ENCODE measurements at regions not wholly inside any gene's neighbourhood (a gene's known extent, or its start where the extent isn't known, plus 50 kb on each side); places are given as distances from the start of the nearest gene placed in this dataset.
A peak's percentile ranks its signal among the peaks of the same experiment; 100 is the strongest.

DNA sequence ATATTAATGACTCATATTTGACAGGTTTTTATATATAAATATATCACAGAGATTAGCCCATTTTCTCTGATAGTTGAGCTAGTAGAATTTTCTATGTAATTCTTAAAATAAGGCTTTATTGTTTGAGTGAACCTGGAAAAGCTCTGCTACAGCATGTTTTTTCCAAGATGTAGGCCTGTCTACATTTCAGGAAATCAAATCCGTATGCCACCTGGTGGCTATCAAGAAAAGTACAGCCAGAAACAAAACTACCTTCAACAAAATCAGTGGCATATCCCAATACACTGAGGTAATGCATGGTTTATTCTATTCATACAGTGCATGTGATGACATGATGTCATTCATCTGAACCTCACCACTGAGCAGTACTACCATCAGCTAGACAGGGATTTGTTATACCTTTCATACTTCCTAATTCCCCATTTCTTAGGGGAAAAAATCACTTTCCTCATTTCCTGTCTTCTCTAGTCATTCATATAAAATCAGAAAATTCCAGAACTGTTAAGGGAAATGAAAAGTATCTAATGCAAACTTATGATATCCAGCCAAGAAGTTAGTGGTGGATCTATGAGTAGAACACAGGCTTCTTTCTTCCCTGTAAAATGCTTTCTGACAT lies 310.4 kb upstream of the SYT4 start:
- Histone ChIP-seq H3K36me3 (ENCODE audit: control insufficient read depth in 3 of 3, insufficient read depth in 2 of 3, low read depth in 1 of 3, low read length in 3 of 3) (no peaks in the 10 kb centered on the region), H3K27me3 (ENCODE audit: control insufficient read depth in 3 of 3, insufficient read depth in 3 of 3, low read length in 3 of 3) (peaks cover 0 to 3% (median 0%) of the 10 kb centered on the region in 3 donors), H3K4me3 (ENCODE audit: low read depth in 1 of 3, low read length in 3 of 3) (no peak overlapping the region), H3K9me3 (ENCODE audit: control insufficient read depth in 2 of 2, insufficient read depth in 1 of 2, low read depth in 1 of 2, low read length in 1 of 2) (no peaks in the 10 kb centered on the region), H3K4me1 (ENCODE audit: control insufficient read depth in 3 of 3, insufficient read depth in 2 of 3, low read depth in 1 of 3, low read length in 2 of 3) (no peaks in the 10 kb centered on the region), H3K27ac (ENCODE audit: low read depth in 1 of 3, low read length in 2 of 3) (no peak overlapping the region)
- FAIRE-seq (no peak), DNase-seq (peak; percentile 35 to 37)
- WGBS, 3 donors, result 0% methylated on average over 1 of the region's 1 CpG

DNA sequence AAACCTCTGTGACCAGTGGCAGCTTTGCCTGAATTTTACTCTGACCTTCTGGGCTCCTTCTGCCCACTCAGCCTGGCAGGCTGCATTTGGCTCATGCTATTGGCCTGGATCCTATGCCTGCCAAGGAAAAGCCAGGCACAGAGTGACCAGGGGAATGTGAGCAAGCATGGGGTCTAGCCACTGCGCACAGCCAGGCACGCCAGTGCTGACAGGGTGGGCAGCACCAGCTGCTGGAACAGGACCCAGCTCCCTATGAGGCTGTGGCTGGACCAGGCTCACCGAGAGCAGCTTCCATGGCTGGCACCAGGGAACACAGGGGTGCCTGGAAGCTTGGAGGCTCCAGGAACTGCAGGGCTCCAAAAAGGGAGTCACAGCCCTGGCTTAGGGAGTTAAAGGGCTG lies 311.5 kb upstream of the SYT4 start:
- H3K36me3 ChIP-seq (ENCODE audit: control insufficient read depth in 3 of 3, insufficient read depth in 2 of 3, low read depth in 1 of 3, low read length in 3 of 3), result no peaks in the 10 kb centered on the region
- no peak overlapping the region for H3K4me3 ChIP-seq (ENCODE audit: low read depth in 1 of 3, low read length in 3 of 3)
- no peaks in the 10 kb centered on the region for H3K4me1 ChIP-seq (ENCODE audit: control insufficient read depth in 3 of 3, insufficient read depth in 2 of 3, low read depth in 1 of 3, low read length in 2 of 3)
- H3K27me3 ChIP-seq (ENCODE audit: control insufficient read depth in 3 of 3, insufficient read depth in 3 of 3, low read length in 3 of 3), result peaks cover 0 to 3% (median 0%) of the 10 kb centered on the region in 3 donors
- no peak for FAIRE-seq
- H3K27ac ChIP-seq (ENCODE audit: low read depth in 1 of 3, low read length in 2 of 3), result no peak overlapping the region
- WGBS, 3 donors, result 88 to 93% (median 90%) methylated on average over 3 of the region's 3 CpGs
- no peak for DNase-seq
- H3K9me3 ChIP-seq (ENCODE audit: control insufficient read depth in 2 of 2, insufficient read depth in 1 of 2, low read depth in 1 of 2, low read length in 1 of 2), result no peaks in the 10 kb centered on the region

- Histone ChIP-seq H3K4me1 (ENCODE audit: control insufficient read depth in 3 of 3, insufficient read depth in 2 of 3, low read depth in 1 of 3, low read length in 2 of 3) (no peaks in the 10 kb centered on the region), H3K4me3 (ENCODE audit: low read depth in 1 of 3, low read length in 3 of 3) (no peak overlapping the region), H3K9me3 (ENCODE audit: control insufficient read depth in 2 of 2, insufficient read depth in 1 of 2, low read depth in 1 of 2, low read length in 1 of 2) (no peaks in the 10 kb centered on the region), H3K27ac (ENCODE audit: low read depth in 1 of 3, low read length in 2 of 3) (no peak overlapping the region), H3K36me3 (ENCODE audit: control insufficient read depth in 3 of 3, insufficient read depth in 2 of 3, low read depth in 1 of 3, low read length in 3 of 3) (no peaks in the 10 kb centered on the region), H3K27me3 (ENCODE audit: control insufficient read depth in 3 of 3, insufficient read depth in 3 of 3, low read length in 3 of 3) (peaks cover 0 to 3% (median 0%) of the 10 kb centered on the region in 3 donors)
- WGBS, 3 donors, result 78 to 85% (median 83%) methylated on average over 11 of the region's 11 CpGs
- DNase-seq, result no peak
- no peak for FAIRE-seq
Measured at GRCh38 chr18:43589611-43590151, 312.4 kb upstream of the SYT4 start.

GRCh38 chr18:43590182-43590903 lies 313.1 kb upstream of the SYT4 start:
- DNase-seq (peak in 1 of 2 donors; percentile 21), FAIRE-seq (no peak)
- Histone ChIP-seq H3K4me3 (ENCODE audit: low read depth in 1 of 3, low read length in 3 of 3) (no peak overlapping the region), H3K27ac (ENCODE audit: low read depth in 1 of 3, low read length in 2 of 3) (no peak overlapping the region), H3K4me1 (ENCODE audit: control insufficient read depth in 3 of 3, insufficient read depth in 2 of 3, low read depth in 1 of 3, low read length in 2 of 3) (no peaks in the 10 kb centered on the region), H3K36me3 (ENCODE audit: control insufficient read depth in 3 of 3, insufficient read depth in 2 of 3, low read depth in 1 of 3, low read length in 3 of 3) (no peaks in the 10 kb centered on the region), H3K9me3 (ENCODE audit: control insufficient read depth in 2 of 2, insufficient read depth in 1 of 2, low read depth in 1 of 2, low read length in 1 of 2) (no peaks in the 10 kb centered on the region), H3K27me3 (ENCODE audit: control insufficient read depth in 3 of 3, insufficient read depth in 3 of 3, low read length in 3 of 3) (peaks cover 0 to 3% (median 0%) of the 10 kb centered on the region in 3 donors)
- 61 to 87% (median 74%) methylated on average over 20 of the region's 20 CpGs for WGBS, 3 donors

GRCh38 chr18:43592269-43592668 lies 315.0 kb upstream of the SYT4 start:
- Histone ChIP-seq H3K27ac (ENCODE audit: low read depth in 1 of 3, low read length in 2 of 3) (no peak overlapping the region), H3K9me3 (ENCODE audit: control insufficient read depth in 2 of 2, insufficient read depth in 1 of 2, low read depth in 1 of 2, low read length in 1 of 2) (no peaks in the 10 kb centered on the region), H3K4me1 (ENCODE audit: control insufficient read depth in 3 of 3, insufficient read depth in 2 of 3, low read depth in 1 of 3, low read length in 2 of 3) (no peaks in the 10 kb centered on the region), H3K4me3 (ENCODE audit: low read depth in 1 of 3, low read length in 3 of 3) (no peak overlapping the region), H3K36me3 (ENCODE audit: control insufficient read depth in 3 of 3, insufficient read depth in 2 of 3, low read depth in 1 of 3, low read length in 3 of 3) (no peaks in the 10 kb centered on the region), H3K27me3 (ENCODE audit: control insufficient read depth in 3 of 3, insufficient read depth in 3 of 3, low read length in 3 of 3) (peaks cover 0 to 3% (median 0%) of the 10 kb centered on the region in 3 donors)
- 71 to 80% (median 77%) methylated on average over 2 of the region's 2 CpGs for WGBS, 3 donors
- FAIRE-seq (no peak), DNase-seq (no peak)

GRCh38 chr18:43596105-43596712 lies 318.9 kb upstream of the SYT4 start:
- FAIRE-seq (no peak), DNase-seq (peak; percentile 10 to 20)
- Histone ChIP-seq H3K27me3 (ENCODE audit: control insufficient read depth in 3 of 3, insufficient read depth in 3 of 3, low read length in 3 of 3) (peaks cover 0 to 3% (median 0%) of the 10 kb centered on the region in 3 donors), H3K4me3 (ENCODE audit: low read depth in 1 of 3, low read length in 3 of 3) (no peak overlapping the region), H3K9me3 (ENCODE audit: control insufficient read depth in 2 of 2, insufficient read depth in 1 of 2, low read depth in 1 of 2, low read length in 1 of 2) (no peaks in the 10 kb centered on the region), H3K36me3 (ENCODE audit: control insufficient read depth in 3 of 3, insufficient read depth in 2 of 3, low read depth in 1 of 3, low read length in 3 of 3) (no peaks in the 10 kb centered on the region), H3K27ac (ENCODE audit: low read depth in 1 of 3, low read length in 2 of 3) (no peak overlapping the region), H3K4me1 (ENCODE audit: control insufficient read depth in 3 of 3, insufficient read depth in 2 of 3, low read depth in 1 of 3, low read length in 2 of 3) (no peaks in the 10 kb centered on the region)
- WGBS, 3 donors, result 37 to 62% (median 41%) methylated on average over 3 of the region's 3 CpGs

GRCh38 chr18:43601432-43601831 lies 324.1 kb upstream of the SYT4 start:
- DNase-seq (no peak), FAIRE-seq (no peak)
- Histone ChIP-seq H3K27ac (ENCODE audit: low read depth in 1 of 3, low read length in 2 of 3) (no peak overlapping the region), H3K27me3 (ENCODE audit: control insufficient read depth in 3 of 3, insufficient read depth in 3 of 3, low read length in 3 of 3) (no peaks in the 10 kb centered on the region), H3K36me3 (ENCODE audit: control insufficient read depth in 3 of 3, insufficient read depth in 2 of 3, low read depth in 1 of 3, low read length in 3 of 3) (no peaks in the 10 kb centered on the region), H3K4me3 (ENCODE audit: low read depth in 1 of 3, low read length in 3 of 3) (no peak overlapping the region), H3K4me1 (ENCODE audit: control insufficient read depth in 3 of 3, insufficient read depth in 2 of 3, low read depth in 1 of 3, low read length in 2 of 3) (no peaks in the 10 kb centered on the region), H3K9me3 (ENCODE audit: control insufficient read depth in 2 of 2, insufficient read depth in 1 of 2, low read depth in 1 of 2, low read length in 1 of 2) (peaks cover 0 to 5% of the 10 kb centered on the region in 2 donors)
- 65 to 85% (median 65%) methylated on average over 3 of the region's 3 CpGs for WGBS, 3 donors

GRCh38 chr18:43605224-43605623 lies 327.9 kb upstream of the SYT4 start:
- Histone ChIP-seq H3K4me3 (ENCODE audit: low read depth in 1 of 3, low read length in 3 of 3) (no peak overlapping the region), H3K36me3 (ENCODE audit: control insufficient read depth in 3 of 3, insufficient read depth in 2 of 3, low read depth in 1 of 3, low read length in 3 of 3) (no peaks in the 10 kb centered on the region), H3K27me3 (ENCODE audit: control insufficient read depth in 3 of 3, insufficient read depth in 3 of 3, low read length in 3 of 3) (no peaks in the 10 kb centered on the region), H3K27ac (ENCODE audit: low read depth in 1 of 3, low read length in 2 of 3) (no peak overlapping the region), H3K4me1 (ENCODE audit: control insufficient read depth in 3 of 3, insufficient read depth in 2 of 3, low read depth in 1 of 3, low read length in 2 of 3) (no peaks in the 10 kb centered on the region), H3K9me3 (ENCODE audit: control insufficient read depth in 2 of 2, insufficient read depth in 1 of 2, low read depth in 1 of 2, low read length in 1 of 2) (peaks cover 0 to 9% of the 10 kb centered on the region in 2 donors)
- no peak for DNase-seq
- no peak for FAIRE-seq
- 72 to 84% (median 74%) methylated on average over 1 of the region's 1 CpG for WGBS, 3 donors
